GM21786 (cell line): ENCODE measurements at regions not wholly inside any gene's neighbourhood (a gene's known extent, or its start where the extent isn't known, plus 50 kb on each side); places are given as distances from the start of the nearest gene placed in this dataset.

ENCODE experiments used
- ATAC-seq: cut with Tn5 transposase; IDR thresholded peaks from one replicate; pipeline ENCODE4 v1.9.1; 2021; ENCODE audit not compliant: unreplicated experiment

DNA sequence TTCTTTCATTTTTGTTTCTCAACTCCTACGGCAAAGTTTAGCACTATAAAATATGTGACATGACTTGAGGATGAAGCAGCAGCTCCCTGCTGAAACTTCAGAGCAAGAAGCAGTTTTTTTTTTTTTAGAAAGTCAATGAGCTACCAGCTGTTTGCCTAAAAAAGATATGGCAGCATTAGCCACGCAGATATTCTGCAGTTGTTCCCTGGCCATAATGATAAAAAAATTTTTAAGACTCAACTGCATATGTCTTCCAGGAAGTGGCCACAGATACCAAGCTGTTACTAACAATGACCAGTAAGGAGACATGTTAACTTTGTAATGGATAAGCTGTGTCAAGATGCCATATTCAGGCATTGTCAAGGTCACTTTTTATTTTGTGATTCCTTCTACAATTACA is 319.6 kb upstream of the CDH11 start:
- no peak for ATAC-seq

DNA sequence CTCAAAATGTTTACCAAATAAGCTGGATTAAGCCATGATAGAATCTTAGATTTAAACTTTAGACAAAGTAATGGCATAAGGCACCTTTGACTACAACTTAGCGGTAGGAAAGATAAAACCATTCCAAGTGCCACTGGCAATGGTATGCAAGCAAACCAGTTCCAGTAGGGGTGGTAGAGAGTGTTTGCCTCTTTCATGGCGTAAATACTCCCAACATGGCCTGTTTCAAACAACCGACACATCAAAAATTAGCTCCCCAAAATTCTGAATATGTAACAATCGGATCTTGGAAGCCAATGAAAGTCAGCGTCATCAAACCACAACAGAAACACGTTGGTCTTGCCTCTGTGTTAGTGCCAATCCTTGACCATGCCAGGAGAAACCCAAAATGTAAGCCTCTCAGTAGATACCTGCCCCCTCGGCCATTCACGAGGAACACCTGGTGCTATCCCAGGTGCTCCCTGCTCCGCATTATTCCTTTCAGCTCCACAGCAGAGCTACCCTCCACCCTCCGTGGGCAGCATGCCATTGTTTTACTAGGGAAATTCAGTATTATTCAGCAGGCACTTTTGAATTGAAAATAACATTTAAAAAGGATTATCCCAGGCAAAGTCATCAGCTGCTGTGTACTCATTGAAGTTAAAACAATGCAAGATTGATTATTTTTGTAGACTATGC is 307.8 kb upstream of the CDH11 start:
- ATAC-seq = no peak

DNA sequence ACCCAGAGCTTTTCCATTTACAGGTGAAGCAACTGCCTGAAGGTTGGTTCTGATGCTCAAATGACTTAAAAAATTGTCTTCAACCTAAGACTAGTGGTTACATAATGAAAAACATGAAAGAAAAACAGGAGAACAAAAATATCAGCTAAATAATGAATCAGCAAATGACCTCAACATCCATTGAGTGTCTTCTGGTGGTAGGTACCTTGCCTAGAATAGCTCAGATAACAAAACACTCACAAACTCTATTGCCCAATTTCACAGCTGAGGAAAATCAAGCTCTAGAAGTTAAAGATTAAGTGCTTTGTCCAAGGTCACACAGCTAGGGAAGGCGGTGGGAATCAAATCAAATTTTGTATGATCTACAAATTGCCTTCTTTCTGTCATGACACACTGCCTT is 304.6 kb upstream of the CDH11 start:
- no peak for ATAC-seq

DNA sequence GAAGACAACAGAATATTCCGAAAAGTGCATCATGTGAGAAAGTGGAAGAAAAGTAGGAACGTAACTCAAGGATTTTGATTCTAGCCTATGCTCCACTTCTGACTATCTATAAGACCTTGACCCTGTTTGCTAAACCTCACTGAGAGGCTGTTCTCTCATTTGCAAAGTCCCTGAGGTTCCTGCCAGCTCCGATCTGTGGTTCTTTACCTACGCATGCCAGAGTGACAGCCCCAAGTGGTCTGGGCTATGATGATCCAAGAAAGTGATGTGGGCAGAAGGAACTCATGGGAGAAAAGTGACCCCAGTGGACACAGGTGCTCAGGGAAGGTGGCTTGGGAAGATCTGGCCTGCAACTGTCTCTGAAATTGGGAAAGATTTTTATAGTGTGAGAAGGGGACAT is 301.1 kb upstream of the CDH11 start:
- no peak for ATAC-seq

DNA sequence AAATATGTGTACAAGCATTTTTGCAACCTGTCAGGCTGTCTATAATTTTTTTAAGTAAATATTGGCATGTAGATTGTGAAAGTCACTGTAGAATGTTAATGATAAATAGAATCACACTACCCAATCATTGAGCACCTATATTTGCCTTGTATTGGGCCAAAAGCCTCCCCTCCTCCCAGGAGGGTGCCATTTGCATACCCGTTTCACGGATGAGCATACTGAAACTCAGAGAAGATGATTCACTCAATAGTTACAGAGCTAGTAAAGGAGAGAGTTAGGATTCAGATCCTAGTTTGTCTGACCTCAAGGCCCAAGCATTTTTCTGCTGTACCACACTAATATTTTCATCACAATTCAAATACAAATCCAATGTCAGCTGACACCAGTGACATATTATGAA is 299.7 kb upstream of the CDH11 start:
- no peak for ATAC-seq

DNA sequence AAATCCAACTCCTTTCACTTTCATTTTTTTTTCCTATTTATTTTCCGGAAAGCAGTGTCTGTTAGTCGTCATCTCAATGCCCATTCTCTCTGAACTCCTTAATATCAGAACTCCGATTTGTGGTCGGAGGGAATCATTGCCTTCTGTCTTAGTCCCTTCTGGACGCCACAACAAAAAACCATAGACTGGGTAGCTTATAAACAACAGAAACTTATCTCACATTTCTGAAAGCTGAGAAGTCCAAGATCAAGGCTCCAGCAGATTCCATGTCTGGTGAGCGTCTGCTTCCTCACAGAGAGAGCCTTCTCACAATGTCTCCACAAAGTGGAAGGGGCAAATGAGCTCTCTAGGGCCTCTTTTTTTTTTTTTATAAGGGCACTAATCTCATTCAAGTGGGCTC is 296.6 kb upstream of the CDH11 start:
- no peak for ATAC-seq

DNA sequence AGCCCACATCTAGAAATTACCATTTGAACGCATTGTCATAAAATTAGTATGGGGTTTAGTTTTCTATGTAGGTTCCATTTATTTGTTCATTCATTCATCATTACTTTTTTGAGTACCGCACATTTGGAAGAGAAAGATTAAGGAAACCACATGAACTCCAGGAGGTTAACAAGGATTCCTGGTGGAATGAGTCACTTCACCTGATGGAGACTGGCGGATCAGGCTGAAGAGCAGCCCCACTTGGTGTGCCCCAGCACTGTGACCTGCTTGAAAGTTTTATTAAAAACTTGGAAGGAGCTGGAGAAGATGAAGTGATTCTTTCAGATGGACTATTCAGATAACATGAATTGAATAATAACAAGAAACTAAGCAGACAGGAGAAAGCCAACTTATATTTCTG is 293.6 kb upstream of the CDH11 start:
- no peak for ATAC-seq

DNA sequence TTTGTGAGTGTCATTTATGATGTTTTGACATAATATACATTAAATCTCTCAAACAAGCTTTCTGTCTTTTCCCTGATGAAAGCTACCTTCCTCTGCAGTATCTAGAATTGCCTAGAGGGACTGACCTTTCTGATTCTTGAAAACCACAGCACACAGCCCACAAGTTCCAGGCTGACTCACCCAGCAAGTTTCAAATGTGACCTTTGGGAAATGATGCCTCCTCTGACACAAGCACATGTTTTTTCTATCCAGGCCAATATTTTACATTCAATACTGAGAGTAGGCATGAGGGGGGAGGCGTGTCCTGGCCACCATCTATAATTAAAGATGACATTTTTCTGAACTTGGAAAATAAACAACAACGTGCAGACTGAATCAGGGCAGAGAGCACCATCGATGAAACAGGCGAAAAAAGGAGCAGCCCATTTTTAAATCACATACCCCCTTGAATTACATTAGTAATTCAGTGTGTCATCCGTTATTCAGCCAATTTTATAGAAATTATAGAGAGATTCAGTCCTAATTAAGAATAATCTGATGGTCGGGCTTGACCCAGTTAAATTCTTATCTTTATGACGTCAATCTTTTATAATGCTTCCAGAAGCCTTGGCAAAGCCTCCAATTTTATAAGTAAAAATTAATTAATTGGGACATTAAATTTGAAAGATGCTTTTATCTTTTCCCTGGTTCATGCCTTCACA is 292.6 kb upstream of the CDH11 start:
- no peak for ATAC-seq

DNA sequence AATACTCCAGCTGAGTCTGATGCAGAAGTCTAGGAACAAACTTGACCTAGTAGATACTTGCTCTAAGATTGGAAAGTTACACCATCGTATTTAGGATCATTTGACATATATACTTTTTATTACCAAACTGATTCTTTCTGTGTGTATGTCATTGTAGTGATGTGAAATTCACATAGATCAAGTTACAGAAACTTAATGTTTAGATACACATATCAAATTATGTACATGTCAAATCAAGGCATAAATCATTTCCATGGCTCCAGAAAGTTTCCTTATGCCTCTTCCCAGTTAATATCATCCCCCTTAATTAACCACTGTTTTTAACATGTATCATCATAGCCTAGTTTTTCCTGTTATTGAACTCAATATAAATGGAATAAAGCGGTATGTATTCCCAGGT is 292.0 kb upstream of the CDH11 start:
- no peak for ATAC-seq

DNA sequence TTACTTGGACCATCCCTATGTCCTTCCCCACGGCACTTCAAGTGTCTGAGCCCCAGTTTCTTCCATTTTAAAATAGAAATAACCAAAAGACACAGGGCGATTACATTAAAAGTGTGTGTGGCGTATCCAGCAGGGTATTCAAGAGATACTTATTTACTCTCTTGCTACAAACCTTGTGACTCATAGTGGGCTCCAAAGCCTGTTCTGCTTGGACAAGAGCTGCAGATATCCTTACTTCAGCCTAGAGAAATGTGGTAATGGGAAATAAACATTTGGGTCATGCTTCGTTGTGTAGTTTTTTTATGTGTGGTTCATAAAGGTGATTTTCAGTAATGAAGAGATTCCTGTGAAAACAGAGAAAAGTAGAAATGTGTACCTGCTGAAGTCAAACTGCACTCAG is 288.9 kb upstream of the CDH11 start:
- no peak for ATAC-seq

DNA sequence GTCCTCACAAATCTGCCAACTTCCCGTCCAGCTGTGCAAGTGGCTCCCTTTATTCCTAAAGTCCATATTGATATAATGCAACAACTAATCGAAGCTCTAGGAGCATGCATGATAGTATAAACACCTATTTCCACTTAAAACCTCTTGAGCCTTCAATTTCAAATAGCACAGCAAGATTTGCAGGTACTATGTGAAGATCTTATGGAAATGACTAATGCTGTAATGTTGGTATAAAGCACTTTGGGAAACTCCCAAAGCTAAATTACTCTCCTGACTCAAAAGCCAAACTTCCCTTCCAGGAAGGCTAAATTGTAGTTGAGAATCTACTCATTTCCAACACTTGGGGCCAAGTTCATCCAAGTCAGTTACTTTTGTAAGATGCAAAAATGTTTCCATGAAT is 287.6 kb upstream of the CDH11 start:
- no peak for ATAC-seq

DNA sequence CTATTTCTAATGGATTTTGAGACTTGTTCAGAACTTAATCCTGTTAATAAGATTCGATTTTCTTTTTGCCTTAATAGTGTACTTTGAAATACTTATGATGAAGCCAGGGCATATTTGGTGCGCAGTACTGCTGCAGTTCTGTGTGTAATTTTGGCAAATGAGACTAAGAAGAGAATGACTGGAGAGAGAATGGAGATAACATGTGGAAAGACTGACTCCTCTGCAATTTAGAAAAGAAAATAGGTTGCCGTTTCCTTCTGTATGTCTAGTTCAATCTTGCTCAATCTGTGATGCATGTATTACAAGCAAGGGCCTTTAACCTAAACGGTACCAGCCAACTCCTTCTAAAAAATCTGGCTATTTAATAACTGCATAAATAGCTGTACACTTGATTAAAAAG is 285.1 kb upstream of the CDH11 start:
- ATAC-seq = no peak

DNA sequence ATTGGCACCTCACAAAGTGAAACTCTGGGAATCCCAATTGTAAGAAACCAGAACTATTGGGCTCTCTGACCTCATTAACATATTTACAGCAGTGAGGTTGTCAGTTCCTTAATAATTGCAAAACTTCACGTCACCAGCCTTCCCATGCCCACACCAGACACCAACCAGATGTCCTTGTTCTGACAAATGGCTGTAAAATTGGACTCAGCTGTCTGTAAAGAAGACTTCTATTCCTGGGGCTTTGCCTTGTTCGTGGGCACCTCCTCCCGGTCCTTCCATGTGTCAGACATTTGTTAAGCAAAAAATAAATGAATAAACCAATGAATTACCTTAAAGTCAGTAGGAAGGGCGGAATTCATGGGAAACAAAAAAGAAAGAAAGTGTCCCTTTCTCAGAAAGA is 284.3 kb upstream of the CDH11 start:
- ATAC-seq = no peak

DNA sequence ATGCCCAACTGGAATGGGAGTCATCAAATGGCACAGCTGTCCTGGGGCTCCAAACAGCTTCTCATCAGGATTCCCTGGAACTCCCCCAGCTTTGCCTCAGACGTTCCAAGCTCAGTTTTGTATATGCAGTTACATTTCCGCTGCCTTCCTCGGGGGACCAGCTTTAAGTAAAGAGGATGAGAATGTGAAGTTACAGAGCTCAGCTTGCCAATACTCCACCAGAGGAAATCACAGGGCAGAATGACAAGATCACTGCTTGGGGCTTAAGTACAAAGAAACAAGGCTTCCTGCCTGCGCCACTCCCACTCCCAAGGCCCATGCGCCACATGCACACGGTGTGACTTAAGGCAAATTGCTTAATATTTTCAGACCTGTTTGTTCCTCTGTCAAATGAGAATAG is 272.4 kb upstream of the CDH11 start:
- no peak for ATAC-seq

DNA sequence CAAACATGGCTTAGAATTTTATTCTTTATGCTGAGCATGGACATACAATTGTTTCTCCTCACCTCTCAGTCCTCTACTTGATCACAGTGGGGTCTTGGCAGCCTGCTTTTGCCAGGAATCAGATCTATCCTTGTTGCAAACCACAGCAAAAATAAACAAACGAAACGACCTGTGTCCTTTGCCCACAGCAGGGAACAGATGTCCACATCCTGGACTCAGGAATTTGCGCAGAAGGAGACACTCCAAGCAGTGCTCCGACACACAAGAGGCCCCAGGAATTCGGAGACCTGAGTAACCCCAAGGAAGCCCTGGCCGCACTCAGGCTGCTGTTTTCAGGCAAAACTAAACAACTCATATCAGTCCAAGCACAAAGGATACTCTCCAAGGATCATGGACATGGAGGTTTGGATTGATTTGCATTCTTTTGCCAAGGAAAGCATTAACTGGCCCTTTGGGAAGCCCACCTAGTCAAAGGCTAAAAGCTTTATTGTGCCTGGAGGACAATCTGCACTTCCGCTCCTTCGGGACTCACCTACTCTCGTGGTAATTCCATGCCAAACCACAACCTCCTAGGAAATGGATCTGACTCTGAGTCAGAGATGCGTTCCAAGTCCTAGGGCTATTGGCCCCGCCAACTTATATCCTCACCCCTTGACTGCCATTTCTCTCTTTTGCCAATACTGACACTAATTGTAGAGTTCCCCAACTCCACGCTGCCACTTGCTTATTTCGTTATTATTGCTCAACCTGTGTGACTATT is 271.1 kb upstream of the CDH11 start:
- no peak for ATAC-seq

DNA sequence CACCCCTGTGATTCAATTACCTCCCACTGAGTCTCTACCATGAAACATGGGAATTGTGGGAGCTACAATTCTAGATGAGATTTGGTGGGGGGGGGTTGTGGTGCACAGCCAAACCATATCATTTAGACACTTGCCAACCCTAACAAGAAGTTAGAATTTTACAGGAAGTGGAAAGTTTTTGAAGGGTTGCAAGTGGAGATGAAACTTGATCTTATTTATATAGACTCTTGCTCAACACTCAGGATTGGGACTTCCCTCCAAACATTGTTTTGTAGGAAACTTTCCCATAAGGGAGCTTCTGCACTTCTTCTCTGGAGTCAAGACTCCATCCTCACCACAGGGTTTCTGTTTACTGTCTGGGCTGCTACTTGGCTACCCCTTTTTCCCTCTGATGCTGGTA is 266.7 kb upstream of the CDH11 start:
- ATAC-seq = no peak

DNA sequence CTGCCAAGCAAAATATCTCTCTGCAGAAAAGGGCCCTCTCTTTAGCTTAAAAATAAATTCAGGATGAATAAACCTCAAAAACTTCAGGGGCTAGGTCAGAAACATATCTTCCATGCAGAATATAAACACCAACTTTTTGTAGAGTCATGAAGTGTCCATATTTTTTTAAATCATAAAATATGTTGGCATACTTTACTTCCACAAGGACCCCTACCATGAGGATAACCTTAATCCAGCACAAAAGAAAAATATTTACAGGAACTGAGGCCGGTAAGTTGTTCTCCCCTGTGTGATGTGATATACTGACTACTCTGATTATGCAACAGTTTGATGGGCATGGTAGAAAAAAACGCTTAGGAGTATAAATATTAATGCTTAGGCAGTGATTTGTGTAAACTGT is 264.8 kb upstream of the CDH11 start:
- ATAC-seq = no peak

DNA sequence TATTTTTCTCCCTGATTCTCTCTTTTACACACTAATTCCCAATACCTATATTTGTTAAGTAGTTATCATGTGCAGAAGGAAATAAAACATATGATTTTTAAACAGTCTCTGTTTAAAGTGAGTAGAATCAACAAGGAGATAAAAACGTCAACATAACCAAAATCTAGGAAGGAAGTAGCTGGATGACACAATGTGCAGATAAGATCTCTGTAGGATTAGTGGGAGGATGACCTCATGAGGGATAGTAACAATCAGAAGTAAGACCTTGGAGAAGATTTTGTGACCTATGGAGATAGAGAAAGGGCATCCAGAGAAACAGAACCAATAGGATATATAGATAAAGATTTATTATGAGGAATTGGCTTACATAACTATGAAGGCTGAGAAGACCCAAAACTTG is 262.6 kb upstream of the CDH11 start:
- ATAC-seq = no peak

DNA sequence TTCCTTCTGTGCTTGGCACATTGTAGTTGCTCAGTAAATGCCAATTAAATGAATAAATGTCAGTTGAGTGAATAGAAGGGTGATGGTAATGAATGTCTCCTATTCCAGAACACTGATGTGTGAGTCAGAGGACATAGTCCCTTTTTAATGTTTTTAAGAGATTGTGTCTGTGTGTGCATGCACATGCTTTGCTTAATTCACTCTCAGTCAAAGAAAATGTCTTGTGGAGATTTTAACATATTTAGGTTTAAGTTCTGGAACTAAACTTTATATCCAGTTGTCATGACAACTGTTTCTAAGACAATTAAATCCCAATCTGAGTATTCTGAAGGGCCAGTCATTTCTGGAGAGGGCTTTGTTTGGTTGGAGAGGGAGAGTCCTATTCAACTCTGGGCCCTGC is 255.3 kb upstream of the CDH11 start:
- ATAC-seq = no peak

DNA sequence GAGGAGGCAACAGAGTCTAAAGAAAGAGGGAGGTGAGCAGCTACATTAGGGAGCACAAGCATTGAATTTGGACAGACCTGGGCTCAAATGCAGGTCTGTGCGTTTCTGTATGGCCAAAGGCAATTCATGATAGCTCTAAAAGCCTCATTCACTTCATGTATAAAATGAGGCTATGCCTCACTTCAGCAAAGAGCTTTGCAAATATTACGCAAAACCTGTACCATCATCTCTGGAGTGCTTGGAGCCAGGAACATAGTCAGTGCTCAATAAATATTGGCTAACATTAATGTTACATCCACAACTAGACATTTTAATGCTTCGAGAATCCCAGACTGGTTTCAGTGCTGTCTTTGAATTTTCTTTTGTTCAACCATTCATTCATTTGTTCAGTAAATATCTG is 254.7 kb upstream of the CDH11 start:
- no peak for ATAC-seq

DNA sequence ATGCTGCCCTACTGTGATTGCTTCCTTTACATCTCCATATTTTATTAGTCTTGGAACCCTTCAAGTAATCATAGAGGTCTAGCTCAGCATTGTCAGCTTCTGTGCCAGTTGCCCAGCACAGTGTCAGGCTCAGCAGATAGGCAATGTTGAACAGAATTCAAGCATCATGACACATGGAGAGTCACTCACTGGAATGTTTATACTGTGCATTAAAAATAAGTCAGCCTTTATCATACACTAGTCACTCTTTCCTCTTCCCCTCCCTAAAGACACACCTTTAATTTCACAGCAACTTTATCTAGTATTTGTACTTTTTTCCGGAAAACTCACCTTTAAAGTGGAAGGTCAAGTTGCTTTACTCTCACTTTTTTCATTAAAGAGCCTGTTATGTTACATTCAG is 253.8 kb upstream of the CDH11 start:
- ATAC-seq = no peak

DNA sequence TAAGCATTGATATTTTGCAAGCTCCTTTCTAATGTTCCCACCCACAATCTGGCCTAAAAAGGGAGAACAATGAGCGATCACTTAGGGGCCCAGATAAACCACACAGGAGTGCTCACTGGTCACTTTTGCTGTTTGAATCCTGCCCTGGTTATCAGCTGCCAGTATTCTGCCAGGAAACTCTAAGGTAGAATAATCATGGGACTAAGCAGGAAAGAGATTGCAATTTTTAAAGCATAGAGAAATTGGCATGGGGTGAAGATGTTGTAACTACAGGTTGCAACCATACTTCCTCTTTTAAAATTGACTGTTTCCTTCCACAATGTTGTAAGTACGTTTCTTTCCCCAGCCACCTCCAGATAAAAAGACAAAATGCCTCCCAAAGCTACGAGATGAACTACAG is 251.2 kb upstream of the CDH11 start:
- no peak for ATAC-seq
